ENCODE measurements at regions not wholly inside any gene's neighbourhood (a gene's known extent, or its start where the extent isn't known, plus 50 kb on each side); places are given as distances from the start of the nearest gene placed in this dataset.

GRCh38 chr4:104758574-104758973, 263.9 kb upstream of the CXXC4 start:
- H3K9ac ChIP-seq (ENCODE audit: low read length), result no peak overlapping the region
- no peaks in the 10 kb centered on the region for H3K9me3 ChIP-seq (ENCODE audit: insufficient read depth, low read length)
- H3K27me3 ChIP-seq (ENCODE audit: low read length), result no peaks in the 10 kb centered on the region
- no peak overlapping the region for H2AFZ ChIP-seq (ENCODE audit: low read depth, low read length, severe bottlenecking)
- no peak overlapping the region for H3K27ac ChIP-seq (ENCODE audit: low read depth, low read length)
- H3K36me3 ChIP-seq (ENCODE audit: low read length), result no peaks in the 10 kb centered on the region
- no peaks in the 10 kb centered on the region for H3K9me2 ChIP-seq (replicated peaks; ENCODE audit: insufficient read depth, low read length)
- H3F3A ChIP-seq (ENCODE audit: insufficient read depth), result no peaks in the 10 kb centered on the region
- H4K20me1 ChIP-seq (ENCODE audit: low read depth, low read length), result no peaks in the 10 kb centered on the region
- H3K4me2 ChIP-seq (ENCODE audit: low read depth, low read length, poor library complexity, severe bottlenecking), result no peak overlapping the region
- no peaks in the 10 kb centered on the region for H3K79me2 ChIP-seq (ENCODE audit: insufficient read depth, low read length)
- TF ChIP-seq CTCF (IDR thresholded peaks at IDR 0.05; ENCODE audit: insufficient read depth, low read length, poor library complexity, severe bottlenecking), result no peak
- TF ChIP-seq EZH2phosphoT487 (conservative IDR thresholded peaks at IDR 0.05; ENCODE audit: low read length), result no peak
- H3K4me3 ChIP-seq (ENCODE audit: insufficient read depth, low read length, poor library complexity, severe bottlenecking), result no peak overlapping the region

- Histone ChIP-seq H3K36me3 (ENCODE audit: low read length) (no peaks in the 10 kb centered on the region), H3K27ac (ENCODE audit: low read depth, low read length) (no peak overlapping the region), H3K9me2 (replicated peaks; ENCODE audit: insufficient read depth, low read length) (no peaks in the 10 kb centered on the region), H3K4me3 (ENCODE audit: insufficient read depth, low read length, poor library complexity, severe bottlenecking) (no peak overlapping the region), H3K9ac (ENCODE audit: low read length) (no peak overlapping the region), H3K27me3 (ENCODE audit: low read length) (no peaks in the 10 kb centered on the region), H3K9me3 (ENCODE audit: insufficient read depth, low read length) (no peaks in the 10 kb centered on the region), H3F3A (ENCODE audit: insufficient read depth) (no peaks in the 10 kb centered on the region), H2AFZ (ENCODE audit: low read depth, low read length, severe bottlenecking) (no peak overlapping the region), H4K20me1 (ENCODE audit: low read depth, low read length) (no peaks in the 10 kb centered on the region), H3K79me2 (ENCODE audit: insufficient read depth, low read length) (no peaks in the 10 kb centered on the region), H3K4me2 (ENCODE audit: low read depth, low read length, poor library complexity, severe bottlenecking) (no peak overlapping the region)
- TF ChIP-seq EZH2phosphoT487 (conservative IDR thresholded peaks at IDR 0.05; ENCODE audit: low read length) (no peak), CTCF (IDR thresholded peaks at IDR 0.05; ENCODE audit: insufficient read depth, low read length, poor library complexity, severe bottlenecking) (no peak)
Observed at GRCh38 chr4:104763554-104764222, 269.0 kb upstream of the CXXC4 start.

GRCh38 chr4:104766676-104767075, 272.0 kb upstream of the CXXC4 start:
- Histone ChIP-seq H3K4me2 (ENCODE audit: low read depth, low read length, poor library complexity, severe bottlenecking) (no peak overlapping the region), H3K9me3 (ENCODE audit: insufficient read depth, low read length) (no peaks in the 10 kb centered on the region), H3K79me2 (ENCODE audit: insufficient read depth, low read length) (no peaks in the 10 kb centered on the region), H3F3A (ENCODE audit: insufficient read depth) (no peaks in the 10 kb centered on the region), H3K27ac (ENCODE audit: low read depth, low read length) (no peak overlapping the region), H3K4me3 (ENCODE audit: insufficient read depth, low read length, poor library complexity, severe bottlenecking) (no peak overlapping the region), H4K20me1 (ENCODE audit: low read depth, low read length) (no peaks in the 10 kb centered on the region), H3K27me3 (ENCODE audit: low read length) (no peaks in the 10 kb centered on the region), H3K36me3 (ENCODE audit: low read length) (no peaks in the 10 kb centered on the region), H3K9me2 (replicated peaks; ENCODE audit: insufficient read depth, low read length) (no peaks in the 10 kb centered on the region), H3K9ac (ENCODE audit: low read length) (no peak overlapping the region), H2AFZ (ENCODE audit: low read depth, low read length, severe bottlenecking) (no peak overlapping the region)
- TF ChIP-seq EZH2phosphoT487 (conservative IDR thresholded peaks at IDR 0.05; ENCODE audit: low read length) (no peak), CTCF (IDR thresholded peaks at IDR 0.05; ENCODE audit: insufficient read depth, low read length, poor library complexity, severe bottlenecking) (no peak)

Data from SU-DHL-6 (cell line).